H1 (cell line): ENCODE measurements at regions not wholly inside any gene's neighbourhood (a gene's known extent, or its start where the extent isn't known, plus 50 kb on each side); places are given as distances from the start of the nearest gene placed in this dataset.

Source experiments
- CBX8 ChIP-seq: fragments of 300-800, 300-1000 bp; sonication (generic); IDR thresholded peaks from 2 replicates; pipeline ENCODE4 v1.7.1; 2016; ENCODE audit warnings: low read depth, low read length, borderline replicate concordance
- KDM1A ChIP-seq: fragments of 200-600, 300-600 bp; sonication (generic); IDR thresholded peaks from 2 replicates; pipeline ENCODE4 v1.7.1; 2016; ENCODE audit warnings: mild to moderate bottlenecking, low read length, borderline replicate concordance
- RBBP5 ChIP-seq: IDR thresholded peaks from 2 replicates; pipeline ENCODE4 v1.7.1; 2012; ENCODE audit warnings: low read depth, mild to moderate bottlenecking, inconsistent platforms, low read length, moderate library complexity, borderline replicate concordance
- TAF1 ChIP-seq: IDR thresholded peaks from 2 replicates; pipeline ENCODE4 v1.6.1; 2011; ENCODE audit warnings: mild to moderate bottlenecking, low read depth, low read length
- TEAD4 ChIP-seq: IDR thresholded peaks from 2 replicates; pipeline ENCODE4 v1.6.1; 2012; ENCODE audit warnings: low read depth, low read length, inconsistent platforms, mixed read lengths
- TF ChIP-seq, protein P1 (sequence below): fragments of 300-600 bp; sonication (generic); IDR thresholded peaks from 2 replicates; pipeline ENCODE4 v1.7.1; 2012; ENCODE audit warnings: low read length, moderate library complexity, mild to moderate bottlenecking, inconsistent platforms; ENCODE audit not compliant: insufficient replicate concordance
- TF ChIP-seq, protein P2 (sequence below): IDR thresholded peaks from 2 replicates; pipeline ENCODE4 v1.6.1; 2011; ENCODE audit warnings: low read depth, mild to moderate bottlenecking, low read length; ENCODE audit not compliant: insufficient read depth

DNA sequence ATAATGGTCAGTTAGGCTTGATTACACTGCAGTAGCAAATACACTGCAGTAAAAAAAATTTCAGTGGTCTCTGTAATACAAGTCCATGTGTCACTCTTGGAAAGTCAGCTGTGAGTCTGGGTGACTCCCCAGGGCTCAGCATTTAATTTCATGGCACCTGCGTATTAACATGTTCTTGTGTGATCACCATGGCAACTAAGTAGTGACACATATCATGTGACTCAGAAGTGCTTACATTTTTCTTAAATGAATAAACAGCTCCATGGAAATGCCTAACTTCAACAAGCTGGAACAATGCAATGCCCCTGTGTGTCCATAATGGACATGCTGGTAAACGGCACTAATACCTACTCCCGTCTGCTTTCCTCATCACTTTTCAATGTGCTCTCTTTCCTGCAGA, 88.5 kb upstream of the ANO4 start (continued):
- TF ChIP-seq, protein P1, sequence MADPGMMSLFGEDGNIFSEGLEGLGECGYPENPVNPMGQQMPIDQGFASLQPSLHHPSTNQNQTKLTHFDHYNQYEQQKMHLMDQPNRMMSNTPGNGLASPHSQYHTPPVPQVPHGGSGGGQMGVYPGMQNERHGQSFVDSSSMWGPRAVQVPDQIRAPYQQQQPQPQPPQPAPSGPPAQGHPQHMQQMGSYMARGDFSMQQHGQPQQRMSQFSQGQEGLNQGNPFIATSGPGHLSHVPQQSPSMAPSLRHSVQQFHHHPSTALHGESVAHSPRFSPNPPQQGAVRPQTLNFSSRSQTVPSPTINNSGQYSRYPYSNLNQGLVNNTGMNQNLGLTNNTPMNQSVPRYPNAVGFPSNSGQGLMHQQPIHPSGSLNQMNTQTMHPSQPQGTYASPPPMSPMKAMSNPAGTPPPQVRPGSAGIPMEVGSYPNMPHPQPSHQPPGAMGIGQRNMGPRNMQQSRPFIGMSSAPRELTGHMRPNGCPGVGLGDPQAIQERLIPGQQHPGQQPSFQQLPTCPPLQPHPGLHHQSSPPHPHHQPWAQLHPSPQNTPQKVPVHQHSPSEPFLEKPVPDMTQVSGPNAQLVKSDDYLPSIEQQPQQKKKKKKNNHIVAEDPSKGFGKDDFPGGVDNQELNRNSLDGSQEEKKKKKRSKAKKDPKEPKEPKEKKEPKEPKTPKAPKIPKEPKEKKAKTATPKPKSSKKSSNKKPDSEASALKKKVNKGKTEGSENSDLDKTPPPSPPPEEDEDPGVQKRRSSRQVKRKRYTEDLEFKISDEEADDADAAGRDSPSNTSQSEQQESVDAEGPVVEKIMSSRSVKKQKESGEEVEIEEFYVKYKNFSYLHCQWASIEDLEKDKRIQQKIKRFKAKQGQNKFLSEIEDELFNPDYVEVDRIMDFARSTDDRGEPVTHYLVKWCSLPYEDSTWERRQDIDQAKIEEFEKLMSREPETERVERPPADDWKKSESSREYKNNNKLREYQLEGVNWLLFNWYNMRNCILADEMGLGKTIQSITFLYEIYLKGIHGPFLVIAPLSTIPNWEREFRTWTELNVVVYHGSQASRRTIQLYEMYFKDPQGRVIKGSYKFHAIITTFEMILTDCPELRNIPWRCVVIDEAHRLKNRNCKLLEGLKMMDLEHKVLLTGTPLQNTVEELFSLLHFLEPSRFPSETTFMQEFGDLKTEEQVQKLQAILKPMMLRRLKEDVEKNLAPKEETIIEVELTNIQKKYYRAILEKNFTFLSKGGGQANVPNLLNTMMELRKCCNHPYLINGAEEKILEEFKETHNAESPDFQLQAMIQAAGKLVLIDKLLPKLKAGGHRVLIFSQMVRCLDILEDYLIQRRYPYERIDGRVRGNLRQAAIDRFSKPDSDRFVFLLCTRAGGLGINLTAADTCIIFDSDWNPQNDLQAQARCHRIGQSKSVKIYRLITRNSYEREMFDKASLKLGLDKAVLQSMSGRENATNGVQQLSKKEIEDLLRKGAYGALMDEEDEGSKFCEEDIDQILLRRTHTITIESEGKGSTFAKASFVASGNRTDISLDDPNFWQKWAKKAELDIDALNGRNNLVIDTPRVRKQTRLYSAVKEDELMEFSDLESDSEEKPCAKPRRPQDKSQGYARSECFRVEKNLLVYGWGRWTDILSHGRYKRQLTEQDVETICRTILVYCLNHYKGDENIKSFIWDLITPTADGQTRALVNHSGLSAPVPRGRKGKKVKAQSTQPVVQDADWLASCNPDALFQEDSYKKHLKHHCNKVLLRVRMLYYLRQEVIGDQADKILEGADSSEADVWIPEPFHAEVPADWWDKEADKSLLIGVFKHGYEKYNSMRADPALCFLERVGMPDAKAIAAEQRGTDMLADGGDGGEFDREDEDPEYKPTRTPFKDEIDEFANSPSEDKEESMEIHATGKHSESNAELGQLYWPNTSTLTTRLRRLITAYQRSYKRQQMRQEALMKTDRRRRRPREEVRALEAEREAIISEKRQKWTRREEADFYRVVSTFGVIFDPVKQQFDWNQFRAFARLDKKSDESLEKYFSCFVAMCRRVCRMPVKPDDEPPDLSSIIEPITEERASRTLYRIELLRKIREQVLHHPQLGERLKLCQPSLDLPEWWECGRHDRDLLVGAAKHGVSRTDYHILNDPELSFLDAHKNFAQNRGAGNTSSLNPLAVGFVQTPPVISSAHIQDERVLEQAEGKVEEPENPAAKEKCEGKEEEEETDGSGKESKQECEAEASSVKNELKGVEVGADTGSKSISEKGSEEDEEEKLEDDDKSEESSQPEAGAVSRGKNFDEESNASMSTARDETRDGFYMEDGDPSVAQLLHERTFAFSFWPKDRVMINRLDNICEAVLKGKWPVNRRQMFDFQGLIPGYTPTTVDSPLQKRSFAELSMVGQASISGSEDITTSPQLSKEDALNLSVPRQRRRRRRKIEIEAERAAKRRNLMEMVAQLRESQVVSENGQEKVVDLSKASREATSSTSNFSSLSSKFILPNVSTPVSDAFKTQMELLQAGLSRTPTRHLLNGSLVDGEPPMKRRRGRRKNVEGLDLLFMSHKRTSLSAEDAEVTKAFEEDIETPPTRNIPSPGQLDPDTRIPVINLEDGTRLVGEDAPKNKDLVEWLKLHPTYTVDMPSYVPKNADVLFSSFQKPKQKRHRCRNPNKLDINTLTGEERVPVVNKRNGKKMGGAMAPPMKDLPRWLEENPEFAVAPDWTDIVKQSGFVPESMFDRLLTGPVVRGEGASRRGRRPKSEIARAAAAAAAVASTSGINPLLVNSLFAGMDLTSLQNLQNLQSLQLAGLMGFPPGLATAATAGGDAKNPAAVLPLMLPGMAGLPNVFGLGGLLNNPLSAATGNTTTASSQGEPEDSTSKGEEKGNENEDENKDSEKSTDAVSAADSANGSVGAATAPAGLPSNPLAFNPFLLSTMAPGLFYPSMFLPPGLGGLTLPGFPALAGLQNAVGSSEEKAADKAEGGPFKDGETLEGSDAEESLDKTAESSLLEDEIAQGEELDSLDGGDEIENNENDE: no peak
- TF ChIP-seq CBX8 (no peak), TEAD4 (no peak), KDM1A (no peak), RBBP5 (no peak), TAF1 (no peak)
- TF ChIP-seq, protein P2, sequence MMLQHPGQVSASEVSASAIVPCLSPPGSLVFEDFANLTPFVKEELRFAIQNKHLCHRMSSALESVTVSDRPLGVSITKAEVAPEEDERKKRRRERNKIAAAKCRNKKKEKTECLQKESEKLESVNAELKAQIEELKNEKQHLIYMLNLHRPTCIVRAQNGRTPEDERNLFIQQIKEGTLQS: no peak
